ENCODE measurements at regions not wholly inside any gene's neighbourhood (a gene's known extent, or its start where the extent isn't known, plus 50 kb on each side); places are given as distances from the start of the nearest gene placed in this dataset.
"Not testable (repeated sequence)": the region's sequence is repeated elsewhere in the genome, so short reads cannot be mapped to it uniquely, and the experiment has no call there.

- H3K4me3 ChIP-seq (ENCODE audit: low read length); H3F3A ChIP-seq (ENCODE audit: low read length, unreplicated experiment); BruUV-seq (replicated peaks); H3K27me3 ChIP-seq (ENCODE audit: low read length); H3K9me3 ChIP-seq (ENCODE audit: low read length); H2AFZ ChIP-seq (ENCODE audit: low read length); POLR2A ChIA-PET (ENCODE audit: unreplicated experiment); H3K79me2 ChIP-seq (ENCODE audit: low read length); H3K36me3 ChIP-seq (ENCODE audit: low read depth, low read length); CTCF ChIA-PET; H4K20me1 ChIP-seq (ENCODE audit: low read length); ATAC-seq; H3K4me2 ChIP-seq (ENCODE audit: low read length); H3K9ac ChIP-seq (ENCODE audit: low read length); H3K9me2 ChIP-seq (replicated peaks; ENCODE audit: low read length); intact Hi-C loops (cut with micrococcal nuclease): not testable (repeated sequence)
- Histone ChIP-seq H3K4me1 (ENCODE audit: insufficient read depth, low read length) (peaks cover 29% of the 10 kb centered on the region), H3K27ac (ENCODE audit: low read length) (peak overlapping the region; percentile 53)
- peak; percentile 67 for DNase-seq
These were observed 137.8 kb upstream of the DUSP22 start for GRCh38 chr6:154321-155092.

- TF ChIP-seq CTCF (conservative IDR thresholded peaks at IDR 0.05; ENCODE audit: low read depth, low read length) (no peak), EZH2phosphoT487 (IDR thresholded peaks at IDR 0.05; ENCODE audit: borderline replicate concordance, low read length) (no peak), EZH2 (IDR thresholded peaks at IDR 0.05; ENCODE audit: low read length, unreplicated experiment) (no peak)
- no peaks in the 10 kb centered on the region for H3K9me2 ChIP-seq (replicated peaks; ENCODE audit: low read length)
- H3K9ac ChIP-seq (ENCODE audit: low read length) = no peak overlapping the region
- BruUV-seq (replicated peaks) = no TSS peak
- no peaks in the 10 kb centered on the region for H3K79me2 ChIP-seq (ENCODE audit: low read length)
- H3K4me3 ChIP-seq (ENCODE audit: low read length) = no peak overlapping the region
- H4K20me1 ChIP-seq (ENCODE audit: low read length) = no peaks in the 10 kb centered on the region
- POLR2A ChIA-PET (ENCODE audit: unreplicated experiment) = no interaction called here
- H3K9me3 ChIP-seq (ENCODE audit: low read length) = no peaks in the 10 kb centered on the region
- DNase-seq = peak; percentile 27
- H3K36me3 ChIP-seq (ENCODE audit: low read depth, low read length) = no peaks in the 10 kb centered on the region
- no peak for ATAC-seq
- no peaks in the 10 kb centered on the region for H3F3A ChIP-seq (ENCODE audit: low read length, unreplicated experiment)
- no peaks in the 10 kb centered on the region for H3K27me3 ChIP-seq (ENCODE audit: low read length)
- CTCF ChIA-PET = no interaction called here
- H2AFZ ChIP-seq (ENCODE audit: low read length) = no peak overlapping the region
- H3K27ac ChIP-seq (ENCODE audit: low read length) = peak overlapping the region; percentile 36; the same call in 1 of the 2 replicates
- peaks cover 29% of the 10 kb centered on the region for H3K4me1 ChIP-seq (ENCODE audit: insufficient read depth, low read length)
- peak overlapping the region; percentile 29; the same call in 1 of the 2 replicates for H3K4me2 ChIP-seq (ENCODE audit: low read length)
- intact Hi-C loops (cut with micrococcal nuclease) = no loop called here
These were observed 136.3 kb upstream of the DUSP22 start for GRCh38 chr6:156010-156409.

- H3K79me2 ChIP-seq (ENCODE audit: low read length); H3F3A ChIP-seq (ENCODE audit: low read length, unreplicated experiment); H3K27me3 ChIP-seq (ENCODE audit: low read length); CTCF ChIA-PET; POLR2A ChIA-PET (ENCODE audit: unreplicated experiment); H3K4me3 ChIP-seq (ENCODE audit: low read length); H2AFZ ChIP-seq (ENCODE audit: low read length); H3K9me3 ChIP-seq (ENCODE audit: low read length); ATAC-seq; H3K36me3 ChIP-seq (ENCODE audit: low read depth, low read length); BruUV-seq (replicated peaks); H3K9ac ChIP-seq (ENCODE audit: low read length); H3K9me2 ChIP-seq (replicated peaks; ENCODE audit: low read length); H4K20me1 ChIP-seq (ENCODE audit: low read length): not testable (repeated sequence)
- intact Hi-C loops (cut with micrococcal nuclease) = loop anchor here (1.0 kb wide), 1 partner anchor 13 kb away; no protein-coding TSS in a partner anchor
- H3K27ac ChIP-seq (ENCODE audit: low read length) = peak overlapping the region; percentile 36; the same call in 1 of the 2 replicates
- H3K4me2 ChIP-seq (ENCODE audit: low read length) = peak overlapping the region; percentile 29; the same call in 1 of the 2 replicates
- H3K4me1 ChIP-seq (ENCODE audit: insufficient read depth, low read length) = peaks cover 29% of the 10 kb centered on the region
- peak; percentile 62 for DNase-seq
These were observed 135.7 kb upstream of the DUSP22 start for GRCh38 chr6:156441-157140.
